GM12878 (cell line): ENCODE measurements at regions not wholly inside any gene's neighbourhood (a gene's known extent, or its start where the extent isn't known, plus 50 kb on each side); places are given as distances from the start of the nearest gene placed in this dataset.

Experiments
- ATAC-seq: fragments of 200-7000 bp; cut with Tn5 transposase; 3 replicates; pipeline ENCODE4 v1.9.1; 2020; ENCODE audit warnings: mild to moderate bottlenecking, moderate library complexity
- BruUV-seq: library from RNA; stranded (reverse); fragments of 400-500 nt; replicated peaks from 2 replicates; lab custom pipeline; 2021; lab: Mats Ljungman, UMichigan
- CTCF ChIA-PET: fragments of 300-600 bp; sonication (Branson Sonifier 250); formaldehyde crosslinking; extraction: SDS; loops from one replicate; lab custom pipeline; 2021; ENCODE audit warnings: inconsistent platforms; lab: Yijun Ruan, JAX
- POLR2A ChIA-PET: fragments of 350-600 bp; formaldehyde crosslinking; extraction: SDS; loops from one replicate; lab custom pipeline; 2021; ENCODE audit warnings: inconsistent platforms; lab: Charles Lee
- RAD21 ChIA-PET: fragments of 300-600 bp; sonication (Branson Sonifier 250); formaldehyde crosslinking; loops from one replicate; lab custom pipeline; 2023; ENCODE audit warnings: antibody characterized with exemption; ENCODE audit not compliant: unreplicated experiment; lab: Charles Lee
- SMC1A ChIA-PET: fragments of 300-600 bp; sonication (Branson Sonifier 250); formaldehyde crosslinking; loops from one replicate; lab custom pipeline; 2023; ENCODE audit not compliant: unreplicated experiment, uncharacterized antibody; lab: Charles Lee
- DNase-seq: peaks from one replicate; pipeline ENCODE4 v3.0.0-alpha.2; 2011; ENCODE audit warnings: low read depth, low spot score
- FAIRE-seq: peaks from 3 replicates; lab custom pipeline; 2011; peaks lifted over from hg19 to GRCh38; lab: Jason Lieb, UNC
- H2AFZ ChIP-seq: 2 replicates; pipeline ENCODE4 v1.6.0; 2011; ENCODE audit warnings: low read depth, low read length, control low read depth; ENCODE audit not compliant: control insufficient read depth
- H3K27ac ChIP-seq: 2 replicates; pipeline ENCODE4 v1.5.1; 2011; ENCODE audit warnings: control low read depth; ENCODE audit not compliant: control insufficient read depth, insufficient read depth
- H3K27me3 ChIP-seq, 2 experiments: replicated peaks in 1 of 2; 2 replicates each; pipeline versions ENCODE4 v1.6.0 to v1.6.1; 2011; ENCODE audit warnings: low read length in 1 of 2; ENCODE audit not compliant: control insufficient read depth in 2 of 2, insufficient read depth in 2 of 2
- H3K36me3 ChIP-seq, 2 experiments: 2 replicates each; pipeline ENCODE4 v1.5.1; 2011; ENCODE audit warnings: low read length in 1 of 2; ENCODE audit not compliant: control insufficient read depth in 2 of 2, insufficient read depth in 2 of 2
- H3K4me1 ChIP-seq: 2 replicates; pipeline ENCODE4 v1.6.1; 2011; ENCODE audit warnings: mild to moderate bottlenecking, low read length, moderate library complexity, mixed read lengths; ENCODE audit not compliant: control insufficient read depth, insufficient read depth
- H3K4me2 ChIP-seq: 2 replicates; pipeline ENCODE4 v1.6.0; 2011; ENCODE audit warnings: control low read depth; ENCODE audit not compliant: control insufficient read depth, insufficient read depth
- H3K4me3 ChIP-seq: fragments of 200-600 bp; sonication (generic); 2 replicates; pipeline ENCODE4 v1.5.1; 2016
- H3K79me2 ChIP-seq: 2 replicates; pipeline ENCODE4 v1.6.0; 2011; ENCODE audit warnings: low read length; ENCODE audit not compliant: control insufficient read depth, insufficient read depth
- H3K9ac ChIP-seq: 2 replicates; pipeline ENCODE4 v1.8.0; 2011; ENCODE audit warnings: low read length, control low read depth, mixed read lengths; ENCODE audit not compliant: control insufficient read depth, insufficient read depth
- H3K9me3 ChIP-seq: replicated peaks from 3 replicates; pipeline ENCODE4 v1.5.1; 2011; ENCODE audit warnings: mild to moderate bottlenecking, low read length; ENCODE audit not compliant: control insufficient read depth, insufficient read depth
- H4K20me1 ChIP-seq: 2 replicates; pipeline ENCODE4 v1.6.0; 2011; ENCODE audit not compliant: control insufficient read depth, insufficient read depth
- CHD1 ChIP-seq: IDR thresholded peaks from 2 replicates; pipeline ENCODE4 v1.6.1; 2012; ENCODE audit warnings: low read depth, low read length, improper control_type of control experiment
- CHD4 ChIP-seq: fragments of 200-600 bp; sonication (generic); IDR thresholded peaks from 2 replicates; pipeline ENCODE4 v1.6.1; 2016; ENCODE audit warnings: mild to moderate bottlenecking
- EP300 ChIP-seq, 2 experiments: fragments of 150-350 bp in 1 of 2; IDR thresholded peaks; 2 replicates each; pipeline ENCODE4 v1.6.1; 2011 to 2012; ENCODE audit warnings: low read depth in 2 of 2, low read length in 2 of 2, borderline replicate concordance in 1 of 2, improper control_type of control experiment in 1 of 2, inconsistent platforms in 1 of 2; ENCODE audit not compliant: control insufficient read depth in 1 of 2
- ESRRA ChIP-seq: IDR thresholded peaks from 2 replicates; pipeline ENCODE4 v1.6.1; 2012; ENCODE audit warnings: mild to moderate bottlenecking, low read length, improper control_type of control experiment
- FOS ChIP-seq: IDR thresholded peaks from 3 replicates; pipeline ENCODE4 v1.6.1; 2011; ENCODE audit warnings: borderline replicate concordance; ENCODE audit not compliant: insufficient read length; ENCODE audit errors: extremely low read depth
- FOXK2 ChIP-seq: fragments of 450-650 bp; IDR thresholded peaks from 2 replicates; pipeline ENCODE4 v1.6.1; 2017; ENCODE audit warnings: mild to moderate bottlenecking, moderate library complexity
- FOXM1 ChIP-seq: IDR thresholded peaks from 2 replicates; pipeline ENCODE4 v1.6.1; 2012; ENCODE audit warnings: low read depth, mild to moderate bottlenecking, inconsistent platforms, low read length, moderate library complexity
- HDGF ChIP-seq: fragments of 450-650 bp; IDR thresholded peaks from 2 replicates; pipeline ENCODE4 v1.6.1; 2016; ENCODE audit warnings: antibody characterized with exemption
- HSF1 ChIP-seq: fragments of 150-350 bp; IDR thresholded peaks from 2 replicates; pipeline ENCODE4 v1.6.1; 2014; ENCODE audit warnings: mild to moderate bottlenecking, low read depth, low read length
- JUNB ChIP-seq: IDR thresholded peaks from 2 replicates; pipeline ENCODE4 v1.6.1; 2016; ENCODE audit warnings: antibody characterized with exemption, mild to moderate bottlenecking
- NFIC ChIP-seq: IDR thresholded peaks from 2 replicates; pipeline ENCODE4 v1.6.1; 2012; ENCODE audit warnings: low read depth, mild to moderate bottlenecking, inconsistent platforms, low read length, moderate library complexity
- NFYA ChIP-seq: IDR thresholded peaks from 2 replicates; pipeline ENCODE4 v1.6.1; 2011; ENCODE audit warnings: low read depth, mild to moderate bottlenecking, low read length, improper control_type of control experiment, borderline replicate concordance
- NFYB ChIP-seq: IDR thresholded peaks from 2 replicates; pipeline ENCODE4 v1.6.1; 2011; ENCODE audit warnings: low read depth, mild to moderate bottlenecking, low read length, improper control_type of control experiment, moderate library complexity; ENCODE audit not compliant: insufficient read depth
- NKRF ChIP-seq: fragments of 450-650 bp; conservative IDR thresholded peaks from 2 replicates; pipeline ENCODE4 v1.6.1; 2017; ENCODE audit warnings: mild to moderate bottlenecking, moderate library complexity
- POLR2AphosphoS5 ChIP-seq: IDR thresholded peaks from 2 replicates; pipeline ENCODE4 v1.6.1; 2011; ENCODE audit warnings: mild to moderate bottlenecking, low read length, inconsistent platforms
- RELA ChIP-seq: fragments of 450-650 bp; IDR thresholded peaks from 2 replicates; pipeline ENCODE4 v1.8.0; 2014; ENCODE audit warnings: borderline replicate concordance; ENCODE audit not compliant: partially characterized antibody
- RFX5 ChIP-seq: IDR thresholded peaks from 2 replicates; pipeline ENCODE4 v1.6.1; 2011; ENCODE audit warnings: low read depth, low read length, improper control_type of control experiment
- SMAD5 ChIP-seq: IDR thresholded peaks from 2 replicates; pipeline ENCODE4 v1.6.1; 2016; ENCODE audit warnings: antibody characterized with exemption, low read depth
- SRF ChIP-seq, 2 experiments: IDR thresholded peaks; 2 replicates each; pipeline ENCODE4 v1.6.1; 2011; ENCODE audit warnings: low read depth in 2 of 2, low read length in 2 of 2, mild to moderate bottlenecking in 1 of 2, moderate library complexity in 1 of 2
- STAT3 ChIP-seq: IDR thresholded peaks from 2 replicates; pipeline ENCODE4 v1.6.1; 2011; ENCODE audit warnings: low read depth, low read length, improper control_type of control experiment
- TCF3 ChIP-seq: IDR thresholded peaks from 2 replicates; pipeline ENCODE4 v1.6.1; 2012; ENCODE audit warnings: low read depth, mild to moderate bottlenecking, low read length, borderline replicate concordance; ENCODE audit not compliant: insufficient read depth
- WGBS: methylation state at CpG from one replicate; pipeline ENCODE4 v1.1.6; 2016; ENCODE audit warnings: low lambda C conversion rate; ENCODE audit not compliant: insufficient replicate concordance, insufficient coverage; ENCODE audit errors: missing lambda C conversion rate; 5-methylcytosine and 5-hydroxymethylcytosine counted together
- in situ Hi-C: fragments of 300-500 bp; cut with MboI; formaldehyde crosslinking; loops from 9 replicates; pipeline ENCODE4 v1.14.3; 2018; ENCODE audit warnings: mixed read lengths
- intact Hi-C: fragments of 100-400 bp; cut with micrococcal nuclease; formaldehyde crosslinking; loops from one replicate; pipeline ENCODE4 v1.14.2; 2022; ENCODE audit not compliant: unreplicated experiment
- TF ChIP-seq, protein P1 (sequence below): IDR thresholded peaks from 2 replicates; pipeline ENCODE4 v1.6.1; 2012; ENCODE audit warnings: low read depth, low read length, improper control_type of control experiment

DNA sequence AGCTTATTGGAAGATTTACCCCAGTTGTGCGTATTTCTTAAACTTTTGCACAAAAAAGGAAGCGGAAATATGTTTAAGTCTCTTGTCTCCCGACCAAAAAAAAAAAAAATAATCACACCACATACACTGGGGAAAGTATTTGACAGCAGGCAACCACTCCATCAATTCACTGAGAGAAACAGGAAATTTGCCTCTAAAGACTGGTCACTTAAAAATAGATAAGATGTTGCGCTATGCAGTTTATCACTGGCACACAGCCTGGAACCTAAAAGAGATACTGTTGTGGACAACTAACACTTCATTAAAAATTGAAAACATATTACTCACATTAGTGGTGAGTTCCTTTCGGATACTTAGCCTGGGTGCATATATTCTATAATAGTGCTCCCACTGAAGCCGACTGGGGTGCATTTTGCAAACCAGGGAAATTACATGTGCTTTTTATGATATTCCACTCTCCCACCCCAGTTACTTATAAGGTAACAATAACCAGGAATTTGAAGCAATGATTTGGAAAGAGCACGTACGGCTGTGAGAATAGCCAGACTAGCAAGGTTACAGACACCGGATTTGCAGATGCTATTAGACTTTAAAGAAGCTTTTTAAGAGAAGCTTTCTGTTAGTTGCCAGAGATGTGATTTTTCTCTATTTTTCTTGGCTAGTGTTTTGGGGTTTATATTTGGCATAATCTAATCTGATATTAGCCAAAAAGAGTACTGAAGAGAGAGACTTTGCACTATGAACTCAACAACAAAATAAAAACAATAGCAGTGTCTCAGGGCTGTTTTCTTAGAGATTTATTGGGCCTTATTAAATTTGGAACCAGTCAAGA lies 311.5 kb downstream of the NOVA1 start (continued):
- no peak for TF ChIP-seq FOXM1
- no peak for TF ChIP-seq HDGF
- TF ChIP-seq CHD1, result no peak
- TF ChIP-seq FOXK2, result no peak
- no peak for TF ChIP-seq POLR2AphosphoS5
- no peak for TF ChIP-seq SRF (IDR thresholded peaks at IDR 0.05; ENCODE audit: low read depth in 2 of 2, low read length in 2 of 2)
- TF ChIP-seq NFIC, result no peak

GRCh38 chr14:26282578-26282977 lies 315.3 kb downstream of the NOVA1 start:
- TF ChIP-seq NFYA (no peak), ESRRA (no peak), EP300 (IDR thresholded peaks at IDR 0.05; ENCODE audit: borderline replicate concordance in 1 of 2, control insufficient read depth in 1 of 2, low read depth in 2 of 2, low read length in 2 of 2) (no peak), RELA (no peak), JUNB (no peak), HSF1 (no peak), FOS (no peak), NFYB (no peak), TCF3 (no peak), STAT3 (no peak), RFX5 (no peak), NKRF (no peak), CHD4 (no peak), SMAD5 (no peak)
- TF ChIP-seq, protein P1, sequence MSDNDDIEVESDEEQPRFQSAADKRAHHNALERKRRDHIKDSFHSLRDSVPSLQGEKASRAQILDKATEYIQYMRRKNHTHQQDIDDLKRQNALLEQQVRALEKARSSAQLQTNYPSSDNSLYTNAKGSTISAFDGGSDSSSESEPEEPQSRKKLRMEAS, result no peak
- SMC1A ChIA-PET, result no interaction called here
- 0% methylated on average over 2 of the region's 2 CpGs for WGBS

More at GRCh38 chr14:26282578-26282977, 315.3 kb downstream of the NOVA1 start:
- in situ Hi-C loops, result no loop called here
- FAIRE-seq, result no peak
- Histone ChIP-seq H3K27ac (no peak overlapping the region), H3K27me3 (no peaks in the 10 kb centered on the region), H3K79me2 (no peaks in the 10 kb centered on the region), H2AFZ (no peak overlapping the region), H3K9ac (no peak overlapping the region), H3K4me3 (no peak overlapping the region), H3K36me3 (no peaks in the 10 kb centered on the region), H3K9me3 (no peaks in the 10 kb centered on the region), H4K20me1 (no peaks in the 10 kb centered on the region), H3K4me2 (no peak overlapping the region), H3K4me1 (no peaks in the 10 kb centered on the region)
- intact Hi-C loops, result no loop called here
- BruUV-seq, result no TSS peak
- ChIA-PET POLR2A (no interaction called here), RAD21 (no interaction called here), CTCF (no interaction called here)
- no peak for DNase-seq
- no peak for ATAC-seq
